K562 (cell line): ENCODE measurements at regions not wholly inside any gene's neighbourhood (a gene's known extent, or its start where the extent isn't known, plus 50 kb on each side); places are given as distances from the start of the nearest gene placed in this dataset.

Source experiments
- ATAC-seq: fragments of 200-7000 bp; cut with Tn5 transposase; 3 replicates; pipeline ENCODE4 v1.9.1; 2020; ENCODE audit warnings: moderate library complexity
- BruUV-seq: library from RNA; stranded (reverse); fragments of 400-500 nt; replicated peaks from 2 replicates; lab custom pipeline; 2021; lab: Mats Ljungman, UMichigan
- CTCF ChIA-PET: fragments of 300-600 bp; formaldehyde crosslinking; extraction: SDS; loops from one replicate; lab custom pipeline; 2021; ENCODE audit warnings: low intra/inter-chr PET ratio; lab: Yijun Ruan, JAX
- POLR2A ChIA-PET: fragments of 300-600, 350-650 bp; sonication (Branson Sonifier 250); formaldehyde crosslinking; extraction: SDS; loops from one replicate; lab custom pipeline; 2021; ENCODE audit warnings: antibody characterized with exemption, inconsistent platforms; lab: Yijun Ruan, JAX
- DNase-seq, 4 experiments: peaks; one replicate each; pipeline versions ENCODE4 v3.0.0 to v3.0.0-alpha.2; 2011 to 2018; ENCODE audit warnings: low spot score in 3 of 4, mixed read lengths in 3 of 4; ENCODE audit errors: extremely low read depth in 1 of 4
- FAIRE-seq: peaks from 2 replicates; lab custom pipeline; 2011; peaks lifted over from hg19 to GRCh38; lab: Jason Lieb, UNC
- H2AFZ ChIP-seq: 2 replicates; pipeline ENCODE4 v1.6.0; 2011; ENCODE audit warnings: low read depth, low read length, control low read depth, inconsistent platforms
- H3K27ac ChIP-seq: fragments of 200-600 bp; 3 replicates; pipeline ENCODE4 v1.8.0; 2011; ENCODE audit warnings: low read depth, mild to moderate bottlenecking, control low read depth, inconsistent platforms, low read length, moderate library complexity, mixed read lengths; ENCODE audit errors: extremely low read depth
- H3K27me3 ChIP-seq, 2 experiments: fragments of 300-600 bp in 1 of 2; 2 replicates in 1 of 2; 3 replicates in 1 of 2; pipeline versions ENCODE4 v1.6.0 to v1.8.0; 2011; ENCODE audit warnings: inconsistent platforms in 2 of 2, low read length in 2 of 2, mild to moderate bottlenecking in 1 of 2, mixed read lengths in 1 of 2, moderate library complexity in 1 of 2; ENCODE audit not compliant: control insufficient read depth in 2 of 2, insufficient read depth in 2 of 2
- H3K36me3 ChIP-seq: fragments of 300-600 bp; 3 replicates; pipeline ENCODE4 v1.8.0; 2011; ENCODE audit warnings: mild to moderate bottlenecking, low read length, inconsistent platforms; ENCODE audit not compliant: control insufficient read depth, insufficient read depth
- H3K4me1 ChIP-seq, 2 experiments: fragments of 200-600 bp in 1 of 2; replicated peaks in 1 of 2; 2 replicates in 1 of 2; 3 replicates in 1 of 2; pipeline versions ENCODE4 v1.5.1 to v1.8.0; 2011; ENCODE audit warnings: inconsistent platforms in 2 of 2, low read length in 2 of 2, mild to moderate bottlenecking in 1 of 2, mixed read lengths in 1 of 2, moderate library complexity in 1 of 2; ENCODE audit not compliant: control insufficient read depth in 2 of 2, insufficient read depth in 2 of 2
- H3K4me2 ChIP-seq: 2 replicates; pipeline ENCODE4 v1.6.1; 2011; ENCODE audit warnings: low read length, control low read depth, inconsistent platforms, mixed read lengths; ENCODE audit not compliant: insufficient read depth
- H3K4me3 ChIP-seq: fragments of 200-600 bp; sonication (generic), shearing (Covaris generic); 2 replicates; pipeline ENCODE4 v1.5.1; 2016; ENCODE audit warnings: control low read depth, inconsistent platforms
- H3K79me2 ChIP-seq: fragments of 200-600 bp; 3 replicates; pipeline ENCODE4 v1.8.0; 2011; ENCODE audit warnings: low read length, inconsistent platforms; ENCODE audit not compliant: control insufficient read depth, insufficient read depth
- H3K9ac ChIP-seq, 2 experiments: 2 replicates each; pipeline versions ENCODE4 v1.6.0 to v1.6.1; 2011; ENCODE audit warnings: low read depth in 2 of 2, low read length in 2 of 2, control low read depth in 1 of 2, inconsistent platforms in 1 of 2, mild to moderate bottlenecking in 1 of 2, mixed read lengths in 1 of 2; ENCODE audit not compliant: insufficient read depth in 1 of 2
- H3K9me1 ChIP-seq: one replicate; pipeline ENCODE4 v1.6.0; 2011; ENCODE audit warnings: inconsistent platforms, mild to moderate bottlenecking, low read length, moderate library complexity; ENCODE audit not compliant: control insufficient read depth, insufficient read depth
- H3K9me3 ChIP-seq: replicated peaks from 2 replicates; pipeline ENCODE4 v1.5.1; 2011; ENCODE audit warnings: low read depth, low read length, inconsistent platforms; ENCODE audit not compliant: control insufficient read depth, insufficient read depth
- H4K20me1 ChIP-seq: replicated peaks from 2 replicates; pipeline ENCODE4 v1.6.1; 2011; ENCODE audit warnings: low read length, inconsistent platforms, mixed read lengths; ENCODE audit not compliant: control insufficient read depth, insufficient read depth
- FOXA3 ChIP-seq, 2 experiments: fragments of 450-650 bp in 1 of 2; sonication (generic) in 1 of 2; formaldehyde crosslinking; IDR thresholded peaks in 1 of 2; conservative IDR thresholded peaks in 1 of 2; 2 replicates each; pipeline versions ENCODE4 v1.4.0 to v1.8.0; 2020 to 2022; ENCODE audit warnings: mild to moderate bottlenecking in 2 of 2, missing genetic modification reagents in 1 of 2
- LCOR ChIP-seq: sonication (generic); formaldehyde crosslinking; IDR thresholded peaks from 2 replicates; pipeline ENCODE4 v1.8.0; 2022; ENCODE audit warnings: mild to moderate bottlenecking, missing genetic modification reagents
- MTA3 ChIP-seq: fragments of 450-650 bp; formaldehyde crosslinking; IDR thresholded peaks from 2 replicates; pipeline ENCODE4 v1.6.1; 2017; ENCODE audit warnings: mild to moderate bottlenecking, borderline replicate concordance
- NR4A1 ChIP-seq, 2 experiments: fragments of 250-450 bp in 1 of 2; fragments of 450-650 bp in 1 of 2; sonication (Bioruptor Pico) in 1 of 2; IDR thresholded peaks; 2 replicates each; pipeline versions ENCODE4 v1.4.0 to v1.6.1; 2016 to 2020; ENCODE audit warnings: mild to moderate bottlenecking in 2 of 2, missing compliant biosample characterization in 1 of 2, missing genetic modification characterization in 1 of 2, moderate library complexity in 1 of 2
- RB1 ChIP-seq: fragments of 450-650 bp; IDR thresholded peaks from 2 replicates; pipeline ENCODE4 v1.6.1; 2017; ENCODE audit warnings: low read depth, mild to moderate bottlenecking
- TRIM25 ChIP-seq: fragments of 450-650 bp; IDR thresholded peaks from 2 replicates; pipeline ENCODE4 v1.7.0; 2016; ENCODE audit warnings: borderline replicate concordance
- ZBTB17 ChIP-seq: fragments of 450-650 bp; formaldehyde crosslinking; IDR thresholded peaks from 2 replicates; pipeline ENCODE4 v1.4.0; 2020; ENCODE audit warnings: mild to moderate bottlenecking
- ZBTB34 ChIP-seq: fragments of 250-450 bp; sonication (Bioruptor Pico); IDR thresholded peaks from 2 replicates; pipeline ENCODE4 v1.8.0; 2021; ENCODE audit warnings: mild to moderate bottlenecking, moderate library complexity
- ZNF655 ChIP-seq: fragments of 250-450 bp; sonication (Bioruptor Pico); IDR thresholded peaks from 2 replicates; pipeline ENCODE4 v1.5.0; 2021
- ZNF740 ChIP-seq, 3 experiments: fragments of 200-800 bp in 1 of 3; sonication (Bioruptor generic) in 1 of 3; sonication (generic) in 1 of 3; formaldehyde crosslinking in 1 of 3; IDR thresholded peaks; 2 replicates each; pipeline versions ENCODE4 v1.6.1 to v1.8.0; 2016 to 2022; ENCODE audit warnings: mild to moderate bottlenecking in 2 of 3, missing compliant biosample characterization in 2 of 3, missing genetic modification characterization in 2 of 3, missing genetic modification reagents in 1 of 3
- ZNF766 ChIP-seq: fragments of 200-800 bp; sonication (Bioruptor generic); conservative IDR thresholded peaks from 2 replicates; pipeline ENCODE4 v1.6.1; 2016; ENCODE audit warnings: missing genetic modification characterization, missing compliant biosample characterization
- WGBS: fragments of 100-300 bp; shearing (Covaris generic); methylation state at CpG from one replicate; pipeline ENCODE4 v1.1.6; 2016; ENCODE audit warnings: low coverage, mixed read lengths; ENCODE audit not compliant: insufficient coverage; ENCODE audit errors: missing lambda C conversion rate; 5-methylcytosine and 5-hydroxymethylcytosine counted together
- in situ Hi-C: fragments of 300-500 bp; cut with MboI; formaldehyde crosslinking; loops from 4 replicates; pipeline ENCODE4 v1.15.0; 2018; ENCODE audit warnings: inconsistent platforms, mixed read lengths
- intact Hi-C: fragments of 100-400 bp; cut with micrococcal nuclease; formaldehyde crosslinking; loops from 2 replicates; pipeline ENCODE4 v1.14.2; 2022

GRCh38 chr20:60961551-60961950 lies 290.5 kb upstream of the CDH4 start:
- Histone ChIP-seq H3K4me3 (no peak overlapping the region), H3K27me3 (peaks cover 0 to 8% of the 10 kb centered on the region in 2 experiments; a peak in 2 of 5 replicates), H4K20me1 (no peaks in the 10 kb centered on the region; the same call in 1 of the 2 replicates), H3K79me2 (no peaks in the 10 kb centered on the region), H3K4me1 (no peaks in the 10 kb centered on the region), H3K36me3 (no peaks in the 10 kb centered on the region), H3K9me3 (no peaks in the 10 kb centered on the region), H3K27ac (no peak overlapping the region), H3K9ac (no peak overlapping the region), H2AFZ (no peak overlapping the region), H3K9me1 (no peaks in the 10 kb centered on the region), H3K4me2 (no peak overlapping the region)
- BruUV-seq = no TSS peak
- in situ Hi-C loops (no loop called here), intact Hi-C loops (no loop called here)
- FAIRE-seq (no peak), ATAC-seq (no peak), DNase-seq (no peak)
- ChIA-PET CTCF (no interaction called here), POLR2A (no interaction called here)
- 0% methylated on average over 7 of the region's 7 CpGs for WGBS
- TF ChIP-seq ZNF655 (CRISPR knock-in tag) = no peak
- TF ChIP-seq RB1 = no peak
- no peak for TF ChIP-seq FOXA3 (CRISPR knock-in tag; conservative IDR thresholded peaks at IDR 0.05 in 1 of 2, IDR thresholded peaks at IDR 0.05 in 1 of 2)
- no peak for TF ChIP-seq ZBTB34 (CRISPR knock-in tag)
- no peak for TF ChIP-seq ZNF740 (CRISPR knock-in tag; IDR thresholded peaks at IDR 0.05)
- no peak for TF ChIP-seq ZNF740 (tag; IDR thresholded peaks at IDR 0.05)
- TF ChIP-seq TRIM25 = no peak
- no peak for TF ChIP-seq ZBTB17 (CRISPR knock-in tag)
- no peak for TF ChIP-seq ZNF766 (CRISPR knock-in tag)
- no peak for TF ChIP-seq MTA3
- no peak for TF ChIP-seq LCOR (CRISPR knock-in tag)
- no peak for TF ChIP-seq NR4A1 (CRISPR knock-in tag; IDR thresholded peaks at IDR 0.05)
- no peak for TF ChIP-seq NR4A1 (tag; IDR thresholded peaks at IDR 0.05)
